GM13976 (cell line): ENCODE measurements at regions not wholly inside any gene's neighbourhood (a gene's known extent, or its start where the extent isn't known, plus 50 kb on each side); places are given as distances from the start of the nearest gene placed in this dataset.
A peak's percentile ranks its signal among the peaks of the same experiment; 100 is the strongest.

Source experiments
- DNase-seq: peaks from one replicate; pipeline ENCODE4 v3.0.0; 2012; ENCODE audit warnings: low spot score
- CTCF ChIP-seq: IDR thresholded peaks from 2 replicates; pipeline ENCODE4 v1.5.1; 2012; ENCODE audit warnings: borderline replicate concordance, mild to moderate bottlenecking; ENCODE audit not compliant: insufficient read depth; ENCODE audit errors: extremely low read depth, missing control alignments, control extremely low read depth
- in situ Hi-C: fragments of 300-500 bp; cut with MboI; formaldehyde crosslinking; loops from one replicate; pipeline ENCODE4 v1.12.0; 2022; ENCODE audit warnings: low sequenced_read_pairs, mixed read lengths, inconsistent platforms; ENCODE audit not compliant: unreplicated experiment

GRCh38 chrX:13232484-13232883 is 87.4 kb downstream of the ATXN3L start:
- TF ChIP-seq CTCF, result no peak
- DNase-seq, result no peak
- in situ Hi-C loops, result no loop called here

- DNase-seq, result no peak
- no peak for TF ChIP-seq CTCF
- in situ Hi-C loops, result no loop called here
Observed at GRCh38 chrX:13226214-13226613, 93.6 kb downstream of the ATXN3L start.

GRCh38 chrX:13223868-13224567 is 95.8 kb downstream of the ATXN3L start:
- no peak for TF ChIP-seq CTCF
- no peak for DNase-seq
- in situ Hi-C loops, result no loop called here

GRCh38 chrX:13220916-13221315 is 98.9 kb downstream of the ATXN3L start:
- no peak for TF ChIP-seq CTCF
- peak; percentile 15 for DNase-seq
- in situ Hi-C loops, result no loop called here

- in situ Hi-C loops, result no loop called here
- no peak for DNase-seq
Observed at GRCh38 chrX:13219991-13220764, 99.7 kb downstream of the ATXN3L start.

GRCh38 chrX:13218758-13219157 is 101.1 kb downstream of the ATXN3L start:
- in situ Hi-C loops, result no loop called here
- TF ChIP-seq CTCF, result no peak
- no peak for DNase-seq

More at GRCh38 chrX:13219991-13220764, 99.7 kb downstream of the ATXN3L start:
- TF ChIP-seq CTCF, result no peak

- in situ Hi-C loops, result no loop called here
- no peak for TF ChIP-seq CTCF
- DNase-seq, result no peak
Observed at GRCh38 chrX:13216139-13216538, 103.7 kb downstream of the ATXN3L start.
